ENCODE measurements at regions not wholly inside any gene's neighbourhood (a gene's known extent, or its start where the extent isn't known, plus 50 kb on each side); places are given as distances from the start of the nearest gene placed in this dataset.

DNA sequence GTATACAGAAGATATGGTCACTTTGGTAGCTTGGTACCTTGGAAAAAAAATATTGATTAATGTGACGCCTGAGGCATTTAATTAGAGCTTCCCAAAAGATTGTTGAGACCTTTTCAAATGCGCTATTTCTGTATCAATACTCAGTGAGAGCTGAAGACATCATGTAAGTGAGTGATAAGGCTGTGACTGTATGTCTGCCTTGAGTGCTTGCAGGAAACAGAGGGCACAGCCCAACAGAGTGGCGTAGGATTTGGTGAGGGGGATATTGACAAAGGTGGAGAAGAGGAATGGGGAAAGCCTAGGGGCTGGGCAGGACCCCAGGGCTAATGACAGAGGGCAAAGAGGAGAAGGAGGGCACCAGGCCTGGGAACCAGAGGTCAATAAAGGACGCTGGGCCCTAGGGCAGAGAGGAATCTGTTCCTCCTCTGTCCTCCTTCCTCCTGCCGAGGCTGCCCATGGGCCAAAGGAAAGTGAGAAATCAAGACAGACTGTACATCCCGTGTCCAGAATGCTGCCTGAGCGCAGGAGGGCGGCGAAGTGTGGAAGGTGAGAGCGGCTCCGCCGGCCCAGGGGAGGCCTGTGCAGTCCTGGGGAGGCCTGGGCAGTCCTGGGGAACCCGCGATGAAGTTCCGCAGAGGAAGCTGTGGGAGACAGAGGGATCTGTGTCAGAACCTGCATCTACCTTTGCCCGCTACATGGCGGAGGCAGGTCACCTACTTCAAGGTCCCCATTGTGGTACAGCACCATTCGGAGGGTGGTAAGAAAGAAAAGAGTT, 228.6 kb upstream of the PIEZO2 start:
- TF ChIP-seq, protein P1, sequence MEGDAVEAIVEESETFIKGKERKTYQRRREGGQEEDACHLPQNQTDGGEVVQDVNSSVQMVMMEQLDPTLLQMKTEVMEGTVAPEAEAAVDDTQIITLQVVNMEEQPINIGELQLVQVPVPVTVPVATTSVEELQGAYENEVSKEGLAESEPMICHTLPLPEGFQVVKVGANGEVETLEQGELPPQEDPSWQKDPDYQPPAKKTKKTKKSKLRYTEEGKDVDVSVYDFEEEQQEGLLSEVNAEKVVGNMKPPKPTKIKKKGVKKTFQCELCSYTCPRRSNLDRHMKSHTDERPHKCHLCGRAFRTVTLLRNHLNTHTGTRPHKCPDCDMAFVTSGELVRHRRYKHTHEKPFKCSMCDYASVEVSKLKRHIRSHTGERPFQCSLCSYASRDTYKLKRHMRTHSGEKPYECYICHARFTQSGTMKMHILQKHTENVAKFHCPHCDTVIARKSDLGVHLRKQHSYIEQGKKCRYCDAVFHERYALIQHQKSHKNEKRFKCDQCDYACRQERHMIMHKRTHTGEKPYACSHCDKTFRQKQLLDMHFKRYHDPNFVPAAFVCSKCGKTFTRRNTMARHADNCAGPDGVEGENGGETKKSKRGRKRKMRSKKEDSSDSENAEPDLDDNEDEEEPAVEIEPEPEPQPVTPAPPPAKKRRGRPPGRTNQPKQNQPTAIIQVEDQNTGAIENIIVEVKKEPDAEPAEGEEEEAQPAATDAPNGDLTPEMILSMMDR (IDR thresholded peaks at IDR 0.05; ENCODE audit: low read depth, low read length): no peak
- no peak for TF ChIP-seq EZH2phosphoT487 (IDR thresholded peaks at IDR 0.05; ENCODE audit: low read depth)

Measured in OCI-LY3 (cell line).